ENCODE measurements at regions not wholly inside any gene's neighbourhood (a gene's known extent, or its start where the extent isn't known, plus 50 kb on each side); places are given as distances from the start of the nearest gene placed in this dataset.

DNA sequence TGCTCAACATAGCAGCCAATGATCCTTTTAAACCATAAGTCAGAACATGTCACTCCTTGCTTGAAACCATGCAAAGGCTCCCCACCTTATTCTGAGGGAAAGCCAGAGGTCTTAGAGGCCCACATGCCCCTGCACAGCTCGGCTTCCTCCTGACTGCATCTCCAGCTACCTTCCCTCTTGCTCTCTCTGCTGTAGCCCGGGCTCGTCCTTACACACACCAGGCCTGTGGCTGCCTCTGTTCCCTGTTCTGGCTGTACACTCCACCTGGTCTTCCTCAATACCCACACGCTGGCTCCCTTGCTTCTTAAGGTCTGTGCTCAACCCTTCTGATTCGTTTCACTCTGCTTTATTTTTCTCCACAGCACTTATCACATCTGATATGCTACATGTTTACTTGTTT is 116.2 kb downstream of the TNFAIP3 start:
- Histone ChIP-seq H3K9ac (no peak overlapping the region), H3K4me3 (ENCODE audit: low read depth, low read length) (no peak overlapping the region), H3K4me2 (ENCODE audit: low read length) (no peak overlapping the region), H3K9me3 (ENCODE audit: control insufficient read depth, low read length) (no peaks in the 10 kb centered on the region), H3K36me3 (ENCODE audit: control insufficient read depth, insufficient read depth, low read length) (no peaks in the 10 kb centered on the region), H3K79me2 (no peaks in the 10 kb centered on the region), H3K4me1 (no peaks in the 10 kb centered on the region), H3K27me3 (ENCODE audit: control insufficient read depth, insufficient read depth, low read length) (no peaks in the 10 kb centered on the region), H3K27ac (no peak overlapping the region), H2AFZ (no peak overlapping the region)
- TF ChIP-seq, protein P1, sequence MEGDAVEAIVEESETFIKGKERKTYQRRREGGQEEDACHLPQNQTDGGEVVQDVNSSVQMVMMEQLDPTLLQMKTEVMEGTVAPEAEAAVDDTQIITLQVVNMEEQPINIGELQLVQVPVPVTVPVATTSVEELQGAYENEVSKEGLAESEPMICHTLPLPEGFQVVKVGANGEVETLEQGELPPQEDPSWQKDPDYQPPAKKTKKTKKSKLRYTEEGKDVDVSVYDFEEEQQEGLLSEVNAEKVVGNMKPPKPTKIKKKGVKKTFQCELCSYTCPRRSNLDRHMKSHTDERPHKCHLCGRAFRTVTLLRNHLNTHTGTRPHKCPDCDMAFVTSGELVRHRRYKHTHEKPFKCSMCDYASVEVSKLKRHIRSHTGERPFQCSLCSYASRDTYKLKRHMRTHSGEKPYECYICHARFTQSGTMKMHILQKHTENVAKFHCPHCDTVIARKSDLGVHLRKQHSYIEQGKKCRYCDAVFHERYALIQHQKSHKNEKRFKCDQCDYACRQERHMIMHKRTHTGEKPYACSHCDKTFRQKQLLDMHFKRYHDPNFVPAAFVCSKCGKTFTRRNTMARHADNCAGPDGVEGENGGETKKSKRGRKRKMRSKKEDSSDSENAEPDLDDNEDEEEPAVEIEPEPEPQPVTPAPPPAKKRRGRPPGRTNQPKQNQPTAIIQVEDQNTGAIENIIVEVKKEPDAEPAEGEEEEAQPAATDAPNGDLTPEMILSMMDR (IDR thresholded peaks at IDR 0.05), result no peak

DNA sequence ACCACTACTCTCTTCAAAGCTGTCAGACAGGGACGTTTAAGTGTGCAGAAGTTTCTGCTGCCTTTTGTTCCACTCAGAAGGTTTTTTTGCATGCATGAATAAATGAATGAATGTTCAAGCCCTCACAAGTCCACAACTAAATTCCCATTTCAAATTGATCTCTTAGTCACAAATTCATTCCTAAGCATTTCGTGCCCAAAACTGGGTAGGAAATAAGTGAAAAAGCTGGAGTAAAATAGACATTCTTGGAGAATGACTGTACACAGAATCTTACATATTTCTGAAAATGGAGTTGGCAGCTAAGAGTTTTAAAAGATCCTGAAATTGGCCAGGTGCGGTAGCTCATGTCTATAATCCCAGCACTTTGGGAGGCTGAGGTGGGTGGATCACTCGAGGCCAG is 117.6 kb downstream of the PERP start:
- no peaks in the 10 kb centered on the region for H3K9me3 ChIP-seq (ENCODE audit: control insufficient read depth, low read length)
- no peak overlapping the region for H3K27ac ChIP-seq
- H3K4me1 ChIP-seq, result no peaks in the 10 kb centered on the region
- no peak overlapping the region for H3K4me3 ChIP-seq (ENCODE audit: low read depth, low read length)
- H3K9ac ChIP-seq, result no peak overlapping the region
- no peak overlapping the region for H3K4me2 ChIP-seq (ENCODE audit: low read length)
- no peaks in the 10 kb centered on the region for H3K36me3 ChIP-seq (ENCODE audit: control insufficient read depth, insufficient read depth, low read length)
- no peaks in the 10 kb centered on the region for H3K79me2 ChIP-seq
- no peaks in the 10 kb centered on the region for H3K27me3 ChIP-seq (ENCODE audit: control insufficient read depth, insufficient read depth, low read length)
- no peak overlapping the region for H2AFZ ChIP-seq
- TF ChIP-seq, protein P1 (IDR thresholded peaks at IDR 0.05), result no peak

DNA sequence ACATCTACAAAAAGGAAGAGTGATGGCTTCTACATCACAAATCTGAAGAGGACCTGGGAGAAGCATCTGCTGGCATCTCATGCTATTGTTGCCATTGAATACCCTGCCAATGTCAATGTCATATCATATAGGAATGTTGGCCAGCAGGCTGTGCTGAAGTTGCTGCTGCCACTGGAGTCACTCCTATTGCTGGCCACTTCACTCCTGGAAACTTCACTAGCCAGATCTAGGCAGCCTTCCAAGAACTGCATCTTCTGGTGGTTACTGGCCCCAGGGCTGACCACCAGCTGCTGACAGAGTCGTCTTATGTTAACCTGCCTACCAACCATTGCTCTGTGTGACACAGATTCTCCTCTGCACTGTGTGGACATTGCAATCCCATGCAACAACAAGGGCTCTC is 111.8 kb downstream of the PERP start:
- H3K36me3 ChIP-seq (ENCODE audit: control insufficient read depth, insufficient read depth, low read length), result no peaks in the 10 kb centered on the region
- no peaks in the 10 kb centered on the region for H3K4me1 ChIP-seq
- TF ChIP-seq, protein P1 (IDR thresholded peaks at IDR 0.05), result no peak
- H3K4me2 ChIP-seq (ENCODE audit: low read length), result no peak overlapping the region
- H3K79me2 ChIP-seq, result no peaks in the 10 kb centered on the region
- H3K4me3 ChIP-seq (ENCODE audit: low read depth, low read length), result no peak overlapping the region
- no peak overlapping the region for H3K9ac ChIP-seq
- H2AFZ ChIP-seq, result no peak overlapping the region
- H3K27ac ChIP-seq, result no peak overlapping the region
- no peaks in the 10 kb centered on the region for H3K27me3 ChIP-seq (ENCODE audit: control insufficient read depth, insufficient read depth, low read length)
- H3K9me3 ChIP-seq (ENCODE audit: control insufficient read depth, low read length), result no peaks in the 10 kb centered on the region

DNA sequence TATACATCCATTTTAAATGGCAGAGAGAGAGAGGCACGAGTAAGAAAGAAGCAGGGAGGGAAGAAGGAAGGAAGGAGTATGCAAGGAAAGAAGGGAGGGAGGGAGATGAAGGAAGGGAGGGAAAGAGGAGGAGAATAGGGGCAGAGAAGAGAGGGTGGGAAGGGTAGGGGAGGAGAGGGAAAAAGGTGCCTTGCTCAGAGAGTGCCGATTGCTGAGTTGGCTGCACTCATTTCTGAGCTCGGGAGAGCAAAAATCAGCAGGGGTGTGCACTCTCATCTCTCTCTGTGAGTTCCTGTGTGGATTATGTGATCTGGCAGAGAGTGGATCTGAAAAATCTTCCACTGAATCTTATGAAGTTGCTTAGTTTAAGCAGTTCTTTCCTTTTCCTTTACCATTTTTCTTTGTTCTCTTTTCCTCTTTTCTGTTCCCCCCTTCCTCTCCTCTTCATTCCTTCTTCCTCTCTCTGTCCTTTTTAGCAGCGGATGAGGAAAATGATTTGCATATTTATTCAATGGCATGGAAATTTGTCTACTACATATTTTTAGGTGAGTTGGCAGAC is 108.7 kb downstream of the PERP start:
- Histone ChIP-seq H3K4me2 (ENCODE audit: low read length) (no peak overlapping the region), H3K36me3 (ENCODE audit: control insufficient read depth, insufficient read depth, low read length) (no peaks in the 10 kb centered on the region), H3K9ac (no peak overlapping the region), H3K79me2 (no peaks in the 10 kb centered on the region), H3K4me1 (no peaks in the 10 kb centered on the region), H3K4me3 (ENCODE audit: low read depth, low read length) (no peak overlapping the region), H2AFZ (no peak overlapping the region), H3K9me3 (ENCODE audit: control insufficient read depth, low read length) (no peaks in the 10 kb centered on the region), H3K27me3 (ENCODE audit: control insufficient read depth, insufficient read depth, low read length) (no peaks in the 10 kb centered on the region), H3K27ac (no peak overlapping the region)
- TF ChIP-seq, protein P1 (IDR thresholded peaks at IDR 0.05), result no peak

DNA sequence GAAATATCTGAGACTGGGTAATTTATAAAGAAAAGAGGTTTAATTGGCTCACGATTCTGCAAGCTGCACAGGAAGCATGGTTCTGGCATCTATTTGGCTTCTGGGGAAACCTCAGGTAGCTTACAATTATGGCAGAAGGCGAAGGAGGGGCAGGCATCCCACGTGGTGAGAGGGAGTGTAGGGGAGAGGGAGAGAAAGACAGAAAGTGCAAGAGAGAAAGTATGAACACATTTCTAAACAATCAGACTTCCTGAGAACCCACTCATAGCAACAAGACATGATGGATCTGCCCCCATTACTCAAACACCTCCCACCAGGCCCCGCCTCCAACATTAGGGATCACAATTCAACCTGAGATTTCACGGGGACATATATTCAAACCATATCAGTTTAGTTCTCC is 107.4 kb downstream of the PERP start:
- Histone ChIP-seq H3K9ac (no peak overlapping the region), H3K4me3 (ENCODE audit: low read depth, low read length) (no peak overlapping the region), H3K79me2 (no peaks in the 10 kb centered on the region)

More for the DNA sequence above, 107.4 kb downstream of the PERP start:
- H3K4me1 ChIP-seq, result no peaks in the 10 kb centered on the region
- H3K27ac ChIP-seq, result no peak overlapping the region
- H3K4me2 ChIP-seq (ENCODE audit: low read length), result no peak overlapping the region
- no peaks in the 10 kb centered on the region for H3K9me3 ChIP-seq (ENCODE audit: control insufficient read depth, low read length)
- no peaks in the 10 kb centered on the region for H3K36me3 ChIP-seq (ENCODE audit: control insufficient read depth, insufficient read depth, low read length)
- no peaks in the 10 kb centered on the region for H3K27me3 ChIP-seq (ENCODE audit: control insufficient read depth, insufficient read depth, low read length)
- H2AFZ ChIP-seq, result no peak overlapping the region
- TF ChIP-seq, protein P1 (IDR thresholded peaks at IDR 0.05), result no peak

Measured in parathyroid adenoma (tissue), 2 donors.